A673 (cell line): ENCODE measurements at regions not wholly inside any gene's neighbourhood (a gene's known extent, or its start where the extent isn't known, plus 50 kb on each side); places are given as distances from the start of the nearest gene placed in this dataset.
"Not testable (repeated sequence)": the region's sequence is repeated elsewhere in the genome, so short reads cannot be mapped to it uniquely, and the experiment has no call there.

Source experiments
- BruUV-seq: library from RNA; stranded (reverse); fragments of 400-500 nt; replicated peaks from 2 replicates; lab custom pipeline; 2021; lab: Mats Ljungman, UMichigan
- CTCF ChIA-PET: fragments of 300-600 bp; sonication (Branson Sonifier 250); formaldehyde crosslinking; loops from one replicate; lab custom pipeline; 2022; ENCODE audit warnings: antibody characterized with exemption; lab: Charles Lee
- POLR2A ChIA-PET: fragments of 300-600 bp; sonication (Branson Sonifier 250); formaldehyde crosslinking; loops from one replicate; lab custom pipeline; 2022; ENCODE audit warnings: antibody characterized with exemption; ENCODE audit not compliant: low non-redundant PET; lab: Charles Lee
- DNase-seq: peaks from one replicate; pipeline ENCODE4 v3.0.0-alpha.2; 2015; ENCODE audit warnings: low spot score
- H3K27ac ChIP-seq: fragments of 200-600 bp; sonication (generic); 2 replicates; pipeline ENCODE4 v1.5.1; 2016; ENCODE audit warnings: mixed run types, low read depth, mild to moderate bottlenecking, mixed read lengths, antibody characterized with exemption, low read length; ENCODE audit not compliant: poor library complexity, severe bottlenecking
- H3K27me3 ChIP-seq: fragments of 200-600 bp; sonication (generic); replicated peaks from 2 replicates; pipeline ENCODE4 v1.6.1; 2017; ENCODE audit warnings: mixed run types, low read depth, mild to moderate bottlenecking, mixed read lengths, antibody characterized with exemption, low read length; ENCODE audit not compliant: insufficient read depth, poor library complexity
- H3K36me3 ChIP-seq: fragments of 200-600 bp; sonication (generic); 2 replicates; pipeline ENCODE4 v1.6.1; 2016; ENCODE audit warnings: mixed run types, mild to moderate bottlenecking, mixed read lengths, antibody characterized with exemption, low read length; ENCODE audit not compliant: insufficient read depth, poor library complexity, severe bottlenecking
- H3K4me1 ChIP-seq: fragments of 200-600 bp; sonication (generic); 2 replicates; pipeline ENCODE4 v1.6.1; 2017; ENCODE audit warnings: mixed run types, mild to moderate bottlenecking, mixed read lengths, antibody characterized with exemption, low read length; ENCODE audit not compliant: insufficient read depth, poor library complexity, severe bottlenecking
- H3K4me3 ChIP-seq: fragments of 200-600 bp; sonication (generic); 2 replicates; pipeline ENCODE4 v1.5.1; 2016; ENCODE audit warnings: low read depth, mixed run types, mild to moderate bottlenecking, mixed read lengths, low read length; ENCODE audit not compliant: poor library complexity, severe bottlenecking
- H3K9me3 ChIP-seq: fragments of 200-600 bp; sonication (generic); 2 replicates; pipeline ENCODE4 v1.6.1; 2016; ENCODE audit warnings: mixed run types, low read depth, mild to moderate bottlenecking, mixed read lengths, antibody characterized with exemption, low read length; ENCODE audit not compliant: poor library complexity, severe bottlenecking
- CTCF ChIP-seq: fragments of 300-800, 200-600 bp; sonication (generic); conservative IDR thresholded peaks from 2 replicates; pipeline ENCODE4 v1.5.1; 2017; ENCODE audit warnings: low read depth, mild to moderate bottlenecking, antibody characterized with exemption, low read length, moderate library complexity, mixed read lengths
- EZH2 ChIP-seq: fragments of 200-600 bp; sonication (generic); IDR thresholded peaks from 2 replicates; pipeline ENCODE4 v1.6.1; 2017; ENCODE audit warnings: borderline replicate concordance, low read depth, mild to moderate bottlenecking, mixed read lengths, antibody characterized with exemption, low read length; ENCODE audit not compliant: poor library complexity, severe bottlenecking
- intact Hi-C: fragments of 100-400 bp; cut with micrococcal nuclease; formaldehyde crosslinking; loops from one replicate; pipeline ENCODE4 v1.10.0; 2022; ENCODE audit not compliant: unreplicated experiment

- H3K27me3 ChIP-seq, result peaks cover 1% of the 10 kb centered on the region
- intact Hi-C loops, result no loop called here
- ChIA-PET POLR2A (no interaction called here), CTCF (no interaction called here)
- H3K4me1 ChIP-seq, result no peaks in the 10 kb centered on the region
- no TSS peak for BruUV-seq
- H3K4me3 ChIP-seq, result no peak overlapping the region
- H3K36me3 ChIP-seq, result no peaks in the 10 kb centered on the region
- no peak overlapping the region for H3K27ac ChIP-seq
- DNase-seq, result no peak
- H3K9me3 ChIP-seq, result no peaks in the 10 kb centered on the region
- no peak for TF ChIP-seq EZH2
- TF ChIP-seq CTCF, result no peak
Observed at GRCh38 chr15:83379579-83379959, 67.6 kb upstream of the SH3GL3 start.

- intact Hi-C loops, result no loop called here
- H3K27ac ChIP-seq, result no peak overlapping the region
- TF ChIP-seq EZH2 (no peak), CTCF (no peak)
- no peaks in the 10 kb centered on the region for H3K9me3 ChIP-seq
- no peak overlapping the region for H3K4me3 ChIP-seq
- H3K36me3 ChIP-seq, result no peaks in the 10 kb centered on the region
- no peaks in the 10 kb centered on the region for H3K4me1 ChIP-seq
- no peak for DNase-seq
- H3K27me3 ChIP-seq, result no peaks in the 10 kb centered on the region
- CTCF ChIA-PET, result no interaction called here
- no TSS peak for BruUV-seq
- POLR2A ChIA-PET, result no interaction called here
Observed at GRCh38 chr15:83380059-83380458, 67.1 kb upstream of the SH3GL3 start.

GRCh38 chr15:83380682-83381081 lies 66.5 kb upstream of the SH3GL3 start:
- ChIA-PET POLR2A (no interaction called here), CTCF (no interaction called here)
- intact Hi-C loops, result no loop called here
- Histone ChIP-seq H3K36me3 (no peaks in the 10 kb centered on the region), H3K9me3 (no peaks in the 10 kb centered on the region), H3K27me3 (no peaks in the 10 kb centered on the region), H3K4me3 (no peak overlapping the region), H3K27ac (no peak overlapping the region), H3K4me1 (no peaks in the 10 kb centered on the region)
- DNase-seq, result peak; percentile 12
- no TSS peak for BruUV-seq
- TF ChIP-seq EZH2 (no peak), CTCF (0 out of 2 replicates have a peak, but pooled peaks have one; percentile 31)

- intact Hi-C loops, H3K4me1 ChIP-seq, H3K9me3 ChIP-seq, H3K27me3 ChIP-seq, POLR2A ChIA-PET, H3K36me3 ChIP-seq, H3K4me3 ChIP-seq, CTCF ChIA-PET, DNase-seq, H3K27ac ChIP-seq, BruUV-seq: not testable (repeated sequence)
Observed at GRCh38 chr15:83383608-83384139, 63.5 kb upstream of the SH3GL3 start.
